Thyroid gland (tissue), 4 donors: ENCODE measurements at regions not wholly inside any gene's neighbourhood (a gene's known extent, or its start where the extent isn't known, plus 50 kb on each side); places are given as distances from the start of the nearest gene placed in this dataset.

Source experiments
- DNase-seq, 2 donors: peaks; one replicate each; pipeline ENCODE4 v3.0.0-alpha.2; 2019
- H3K27ac ChIP-seq, 3 donors: fragments of 200-600 bp; sonication (generic); 1 replicate in 2 of 3; 2 replicates in 1 of 3; pipeline ENCODE4 v1.5.1; 2016 to 2019; ENCODE audit warnings: mild to moderate bottlenecking in 1 of 3, moderate library complexity in 1 of 3
- H3K27me3 ChIP-seq: fragments of 200-600 bp; sonication (generic); one replicate; pipeline ENCODE4 v1.5.1; 2019
- H3K36me3 ChIP-seq, 2 donors: fragments of 200-600 bp; sonication (generic); one replicate each; pipeline ENCODE4 v1.5.1; 2016 to 2019
- H3K4me1 ChIP-seq, 2 donors: fragments of 200-600 bp; sonication (generic); one replicate each; pipeline ENCODE4 v1.5.1; 2017 to 2019
- H3K4me3 ChIP-seq, 3 donors: fragments of 200-600 bp; sonication (generic); replicated peaks in 1 of 3; 1 replicate in 2 of 3; 2 replicates in 1 of 3; pipeline ENCODE4 v1.5.1; 2016; ENCODE audit warnings: mild to moderate bottlenecking in 1 of 3
- H3K9me3 ChIP-seq: fragments of 200-600 bp; sonication (generic); one replicate; pipeline ENCODE4 v1.5.1; 2017
- CTCF ChIP-seq, 6 experiments: fragments of 200-600 bp in 3 of 6; fragments of 450-650 bp in 3 of 6; sonication (generic) in 3 of 6; IDR thresholded peaks; one replicate each; pipeline ENCODE4 v1.5.1; 2016 to 2019; ENCODE audit warnings: antibody characterized with exemption in 6 of 6, mild to moderate bottlenecking in 2 of 6, inconsistent platforms in 1 of 6, moderate library complexity in 1 of 6
- POLR2A ChIP-seq, 2 donors: fragments of 450-650 bp; IDR thresholded peaks; one replicate each; pipeline ENCODE4 v1.6.1; 2017; ENCODE audit warnings: antibody characterized with exemption in 2 of 2, mild to moderate bottlenecking in 2 of 2, moderate library complexity in 1 of 2
- WGBS, 2 donors: methylation state at CpG; one replicate each; pipeline ENCODE4 v1.1.5; 2017; 5-methylcytosine and 5-hydroxymethylcytosine counted together
- intact Hi-C: fragments of 100-400 bp; cut with DNase I; formaldehyde crosslinking; loops from one replicate; pipeline ENCODE4 v1.15.1; 2023

GRCh38 chrX:5113128-5113527 lies 1115.5 kb downstream of the NLGN4X start:
- Histone ChIP-seq H3K4me1 (no peaks in the 10 kb centered on the region), H3K9me3 (no peaks in the 10 kb centered on the region), H3K36me3 (no peaks in the 10 kb centered on the region), H3K27me3 (no peaks in the 10 kb centered on the region), H3K27ac (no peak overlapping the region), H3K4me3 (no peak overlapping the region)
- 57 to 64% methylated on average over 6 of the region's 6 CpGs for WGBS, 2 donors
- DNase-seq = no peak
- TF ChIP-seq CTCF (IDR thresholded peaks at IDR 0.05) (no peak), POLR2A (IDR thresholded peaks at IDR 0.05) (no peak)
- intact Hi-C loops = no loop called here

GRCh38 chrX:5100004-5100403 lies 1128.7 kb downstream of the NLGN4X start:
- Histone ChIP-seq H3K27me3 (no peaks in the 10 kb centered on the region), H3K9me3 (no peaks in the 10 kb centered on the region), H3K27ac (no peak overlapping the region), H3K4me3 (no peak overlapping the region), H3K36me3 (no peaks in the 10 kb centered on the region), H3K4me1 (no peaks in the 10 kb centered on the region)
- TF ChIP-seq POLR2A (IDR thresholded peaks at IDR 0.05) (no peak), CTCF (IDR thresholded peaks at IDR 0.05) (no peak)
- no peak for DNase-seq
- intact Hi-C loops = no loop called here
- 94 to 96% methylated on average over 8 of the region's 8 CpGs for WGBS, 2 donors

GRCh38 chrX:5086388-5086787 lies 1142.3 kb downstream of the NLGN4X start:
- H3K36me3 ChIP-seq = no peaks in the 10 kb centered on the region
- intact Hi-C loops = no loop called here
- no peak overlapping the region for H3K4me3 ChIP-seq
- WGBS, 2 donors = 67 to 86% methylated on average over 2 of the region's 2 CpGs
- no peak for DNase-seq
- no peaks in the 10 kb centered on the region for H3K27me3 ChIP-seq
- no peaks in the 10 kb centered on the region for H3K9me3 ChIP-seq
- H3K27ac ChIP-seq = no peak overlapping the region
- H3K4me1 ChIP-seq = no peaks in the 10 kb centered on the region
- TF ChIP-seq CTCF (IDR thresholded peaks at IDR 0.05) (no peak), POLR2A (IDR thresholded peaks at IDR 0.05) (no peak)

GRCh38 chrX:5084279-5084678 lies 1144.4 kb downstream of the NLGN4X start:
- Histone ChIP-seq H3K4me1 (no peaks in the 10 kb centered on the region), H3K27ac (no peak overlapping the region), H3K27me3 (no peaks in the 10 kb centered on the region), H3K36me3 (no peaks in the 10 kb centered on the region), H3K9me3 (no peaks in the 10 kb centered on the region), H3K4me3 (no peak overlapping the region)
- TF ChIP-seq CTCF (IDR thresholded peaks at IDR 0.05) (no peak), POLR2A (IDR thresholded peaks at IDR 0.05) (no peak)
- intact Hi-C loops = no loop called here
- no peak for DNase-seq
- WGBS, 2 donors = 63 to 81% methylated on average over 6 of the region's 6 CpGs

- H3K27me3 ChIP-seq = no peaks in the 10 kb centered on the region
- H3K36me3 ChIP-seq = no peaks in the 10 kb centered on the region
- no peaks in the 10 kb centered on the region for H3K9me3 ChIP-seq
- no peak overlapping the region for H3K4me3 ChIP-seq
- no peak overlapping the region for H3K27ac ChIP-seq
- TF ChIP-seq CTCF (IDR thresholded peaks at IDR 0.05) (no peak), POLR2A (IDR thresholded peaks at IDR 0.05) (no peak)
- WGBS, 2 donors = 58 to 68% methylated on average over 3 of the region's 3 CpGs
- no peak for DNase-seq
- no peaks in the 10 kb centered on the region for H3K4me1 ChIP-seq
- intact Hi-C loops = no loop called here
Observed at GRCh38 chrX:5082705-5083104, 1146.0 kb downstream of the NLGN4X start.
